Liver (tissue), 3 donors: ENCODE measurements at regions not wholly inside any gene's neighbourhood (a gene's known extent, or its start where the extent isn't known, plus 50 kb on each side); places are given as distances from the start of the nearest gene placed in this dataset.

ENCODE experiments used
- CTCF ChIP-seq: fragments of 150-350 bp; IDR thresholded peaks from 2 replicates; pipeline ENCODE4 v1.5.1; 2017; ENCODE audit warnings: improper control_type of control experiment, low read depth, low read length; ENCODE audit not compliant: missing input control
- EGR1 ChIP-seq, 2 donors: IDR thresholded peaks; 2 replicates each; pipeline ENCODE4 v1.6.1; 2016 to 2018; ENCODE audit warnings: antibody characterized with exemption in 2 of 2, low read depth in 2 of 2
- GABPA ChIP-seq, 2 donors: IDR thresholded peaks in 1 of 2; conservative IDR thresholded peaks in 1 of 2; 2 replicates each; pipeline ENCODE4 v1.6.1; 2016; ENCODE audit warnings: antibody characterized with exemption in 2 of 2, mild to moderate bottlenecking in 1 of 2, moderate library complexity in 1 of 2
- HNF4G ChIP-seq: IDR thresholded peaks from 2 replicates; pipeline ENCODE4 v1.6.1; 2016; ENCODE audit warnings: antibody characterized with exemption
- MAX ChIP-seq: IDR thresholded peaks from 2 replicates; pipeline ENCODE4 v1.6.1; 2016; ENCODE audit warnings: antibody characterized with exemption
- RAD21 ChIP-seq, 2 donors: IDR thresholded peaks; 2 replicates each; pipeline ENCODE4 v1.6.1; 2016; ENCODE audit warnings: antibody characterized with exemption in 2 of 2, mild to moderate bottlenecking in 2 of 2
- SP1 ChIP-seq: IDR thresholded peaks from 2 replicates; pipeline ENCODE4 v1.6.1; 2018; ENCODE audit warnings: antibody characterized with exemption, mild to moderate bottlenecking
- TAF1 ChIP-seq: conservative IDR thresholded peaks from 2 replicates; pipeline ENCODE4 v1.6.1; 2016; ENCODE audit warnings: antibody characterized with exemption, mild to moderate bottlenecking
- TF ChIP-seq, protein P1 (sequence below): IDR thresholded peaks from 2 replicates; pipeline ENCODE4 v1.6.1; 2016; ENCODE audit warnings: antibody characterized with exemption, mild to moderate bottlenecking
- donor health status: healthy.
- donor health status: healthy.

DNA sequence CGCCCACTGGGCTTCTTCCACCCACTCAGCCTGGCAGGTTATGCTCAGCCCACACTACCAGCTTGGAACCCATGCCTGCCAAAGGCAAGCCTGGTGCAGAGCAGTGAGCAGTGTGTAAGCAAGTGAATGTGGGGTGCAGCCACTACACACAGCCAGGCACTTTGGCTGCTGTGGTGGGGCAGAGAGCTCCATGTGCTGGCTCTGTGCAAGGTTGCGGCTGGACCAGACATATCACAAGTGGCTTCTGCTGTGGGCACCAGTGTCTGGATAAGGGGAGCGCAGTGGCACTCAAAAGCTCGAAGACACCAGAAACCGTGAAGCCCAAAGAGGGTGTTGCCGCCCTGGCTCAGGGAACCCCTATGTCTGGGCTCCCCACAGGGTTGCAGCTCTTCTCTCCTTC, 563.7 kb downstream of the SI start:
- TF ChIP-seq CTCF (no peak), MAX (no peak), EGR1 (IDR thresholded peaks at IDR 0.05; ENCODE audit: low read depth in 2 of 2) (no peak), SP1 (no peak), TAF1 (no peak), RAD21 (IDR thresholded peaks at IDR 0.05) (no peak), HNF4G (no peak), GABPA (IDR thresholded peaks at IDR 0.05 in 1 of 2, conservative IDR thresholded peaks at IDR 0.05 in 1 of 2) (no peak)
- TF ChIP-seq, protein P1, sequence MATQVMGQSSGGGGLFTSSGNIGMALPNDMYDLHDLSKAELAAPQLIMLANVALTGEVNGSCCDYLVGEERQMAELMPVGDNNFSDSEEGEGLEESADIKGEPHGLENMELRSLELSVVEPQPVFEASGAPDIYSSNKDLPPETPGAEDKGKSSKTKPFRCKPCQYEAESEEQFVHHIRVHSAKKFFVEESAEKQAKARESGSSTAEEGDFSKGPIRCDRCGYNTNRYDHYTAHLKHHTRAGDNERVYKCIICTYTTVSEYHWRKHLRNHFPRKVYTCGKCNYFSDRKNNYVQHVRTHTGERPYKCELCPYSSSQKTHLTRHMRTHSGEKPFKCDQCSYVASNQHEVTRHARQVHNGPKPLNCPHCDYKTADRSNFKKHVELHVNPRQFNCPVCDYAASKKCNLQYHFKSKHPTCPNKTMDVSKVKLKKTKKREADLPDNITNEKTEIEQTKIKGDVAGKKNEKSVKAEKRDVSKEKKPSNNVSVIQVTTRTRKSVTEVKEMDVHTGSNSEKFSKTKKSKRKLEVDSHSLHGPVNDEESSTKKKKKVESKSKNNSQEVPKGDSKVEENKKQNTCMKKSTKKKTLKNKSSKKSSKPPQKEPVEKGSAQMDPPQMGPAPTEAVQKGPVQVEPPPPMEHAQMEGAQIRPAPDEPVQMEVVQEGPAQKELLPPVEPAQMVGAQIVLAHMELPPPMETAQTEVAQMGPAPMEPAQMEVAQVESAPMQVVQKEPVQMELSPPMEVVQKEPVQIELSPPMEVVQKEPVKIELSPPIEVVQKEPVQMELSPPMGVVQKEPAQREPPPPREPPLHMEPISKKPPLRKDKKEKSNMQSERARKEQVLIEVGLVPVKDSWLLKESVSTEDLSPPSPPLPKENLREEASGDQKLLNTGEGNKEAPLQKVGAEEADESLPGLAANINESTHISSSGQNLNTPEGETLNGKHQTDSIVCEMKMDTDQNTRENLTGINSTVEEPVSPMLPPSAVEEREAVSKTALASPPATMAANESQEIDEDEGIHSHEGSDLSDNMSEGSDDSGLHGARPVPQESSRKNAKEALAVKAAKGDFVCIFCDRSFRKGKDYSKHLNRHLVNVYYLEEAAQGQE = no peak
